GM23248 (cell line): ENCODE measurements at regions not wholly inside any gene's neighbourhood (a gene's known extent, or its start where the extent isn't known, plus 50 kb on each side); places are given as distances from the start of the nearest gene placed in this dataset.

Experiments
- EZH2 ChIP-seq: fragments of 200-600 bp; sonication (generic); IDR thresholded peaks from 2 replicates; pipeline ENCODE4 v1.6.1; 2018; ENCODE audit warnings: antibody characterized with exemption, mild to moderate bottlenecking; ENCODE audit not compliant: insufficient read depth, poor library complexity, severe bottlenecking
- EZH2phosphoT487 ChIP-seq: fragments of 200-600 bp; sonication (generic); IDR thresholded peaks from 2 replicates; pipeline ENCODE4 v1.6.1; 2018; ENCODE audit warnings: antibody characterized with exemption, moderate library complexity, mild to moderate bottlenecking, low read depth; ENCODE audit not compliant: insufficient read depth

- no peak for TF ChIP-seq EZH2
- no peak for TF ChIP-seq EZH2phosphoT487
Observed at GRCh38 chr13:108084840-108085239, 130.5 kb downstream of the LIG4 start.
